HG03039 (cell line): ENCODE measurements at regions not wholly inside any gene's neighbourhood (a gene's known extent, or its start where the extent isn't known, plus 50 kb on each side); places are given as distances from the start of the nearest gene placed in this dataset.

Experiments used
- ATAC-seq: cut with Tn5 transposase; IDR thresholded peaks from one replicate; pipeline ENCODE4 v1.9.1; 2021; ENCODE audit warnings: mild to moderate bottlenecking, moderate library complexity; ENCODE audit not compliant: unreplicated experiment

DNA sequence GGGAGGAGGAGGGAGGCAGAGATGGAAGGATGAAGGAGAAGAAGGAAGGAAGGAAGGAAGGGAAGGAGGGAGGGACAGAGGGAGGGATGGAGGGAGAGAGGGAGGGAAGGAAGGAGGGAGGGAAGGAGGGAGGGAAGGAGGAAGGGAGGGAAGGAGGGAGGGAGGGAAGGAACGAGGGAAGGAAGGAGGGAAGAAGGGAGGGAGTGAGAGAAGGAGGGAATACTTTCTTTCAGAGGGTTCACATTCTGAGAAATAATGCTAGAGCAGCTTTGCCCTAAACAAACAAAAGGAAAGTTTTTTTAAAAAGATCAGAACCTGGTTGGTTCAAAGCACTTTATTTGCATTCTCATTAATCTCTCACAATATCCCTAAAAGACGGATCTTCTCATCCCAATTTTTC lies 96.1 kb upstream of the NXT1 start:
- ATAC-seq, result no peak

- no peak for ATAC-seq
Measured at GRCh38 chr20:23254034-23254433, 96.6 kb upstream of the NXT1 start.

- no peak for ATAC-seq
Measured at GRCh38 chr20:23253524-23253923, 97.1 kb upstream of the NXT1 start.

- ATAC-seq, result no peak
Measured at GRCh38 chr20:23251779-23252178, 98.8 kb upstream of the NXT1 start.

DNA sequence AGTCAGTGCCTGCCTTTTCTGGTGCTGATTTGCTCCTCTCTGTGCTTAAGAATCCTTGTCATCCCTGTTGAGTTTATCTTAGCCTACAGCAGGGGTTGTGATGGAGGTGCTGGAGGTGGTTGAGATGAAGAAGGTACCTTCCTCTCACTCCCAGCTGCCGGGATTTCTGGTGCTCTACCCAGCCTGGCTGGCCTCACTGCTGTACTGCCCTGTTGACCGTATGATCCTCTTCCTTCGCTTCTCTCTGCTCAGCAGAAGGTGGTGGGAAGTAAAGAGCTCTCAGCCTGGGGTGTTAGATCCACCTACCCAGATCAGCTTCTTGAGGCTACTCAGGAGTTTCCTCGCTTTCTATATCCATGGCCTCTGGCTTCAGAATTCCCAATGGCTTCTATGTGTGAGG lies 101.0 kb upstream of the NXT1 start:
- no peak for ATAC-seq

DNA sequence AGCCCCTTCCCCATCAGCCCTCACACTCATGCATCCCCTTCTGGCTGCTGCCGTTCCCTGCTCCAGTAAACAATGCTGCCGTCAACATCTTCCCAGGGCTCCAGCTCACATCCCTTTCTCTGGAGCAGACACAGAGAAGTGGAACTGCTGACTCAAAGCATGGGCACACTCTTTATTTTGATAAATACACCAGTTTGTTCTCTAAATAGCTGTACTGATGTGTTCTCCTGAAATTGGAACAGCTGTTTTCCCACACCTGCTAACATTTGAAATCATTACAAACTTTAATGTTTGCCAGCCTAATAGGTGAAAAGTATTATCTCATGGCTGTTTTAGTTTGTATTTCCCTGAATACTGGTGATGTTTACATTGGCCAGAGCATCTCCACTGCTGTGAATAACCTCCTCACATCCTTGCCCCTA lies 102.1 kb upstream of the NXT1 start:
- ATAC-seq, result no peak

DNA sequence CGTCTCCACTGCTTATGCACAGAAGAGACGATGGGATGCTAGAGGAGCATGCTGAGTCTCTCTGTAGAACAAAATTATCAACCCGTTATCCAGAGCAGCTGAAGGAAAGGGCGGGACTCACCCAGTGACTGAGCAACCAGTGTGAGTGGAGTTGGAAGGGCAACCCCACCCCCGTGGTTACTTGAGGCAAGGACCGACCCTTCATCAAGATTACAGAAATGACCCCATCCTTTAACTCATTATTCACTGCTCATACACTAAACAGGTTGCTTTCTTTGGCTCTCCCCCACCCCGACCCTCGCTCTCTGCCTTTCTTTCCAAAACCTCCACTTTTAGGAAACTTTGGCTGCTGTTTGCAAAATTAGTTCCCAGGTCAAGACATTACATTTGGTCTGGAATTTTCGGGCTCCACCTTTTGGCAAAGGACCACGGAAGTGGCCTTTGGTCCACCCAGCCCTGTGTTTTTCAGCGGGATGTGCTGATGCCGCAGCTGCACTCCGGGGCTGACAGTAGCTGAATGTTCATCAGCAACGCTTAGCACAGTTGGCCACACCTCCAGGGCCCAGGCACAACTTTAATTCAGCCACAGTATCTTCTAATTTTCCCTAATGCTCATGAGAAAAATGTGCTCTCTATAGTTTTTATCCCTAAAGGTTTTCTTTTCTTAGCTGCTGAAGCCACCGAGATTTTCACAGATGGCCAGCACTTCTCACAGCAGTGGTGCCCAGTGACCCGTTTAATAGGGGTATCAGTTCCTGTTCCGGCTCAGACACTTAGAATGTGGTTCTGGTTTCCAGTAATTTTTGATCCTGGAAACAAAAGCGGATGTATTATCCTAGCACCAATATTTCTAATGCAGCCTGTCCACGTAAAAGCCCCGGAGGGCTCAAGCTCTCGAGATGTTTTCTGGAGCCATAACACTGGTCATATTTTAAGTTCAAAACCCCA lies 103.6 kb upstream of the NXT1 start:
- no peak for ATAC-seq

DNA sequence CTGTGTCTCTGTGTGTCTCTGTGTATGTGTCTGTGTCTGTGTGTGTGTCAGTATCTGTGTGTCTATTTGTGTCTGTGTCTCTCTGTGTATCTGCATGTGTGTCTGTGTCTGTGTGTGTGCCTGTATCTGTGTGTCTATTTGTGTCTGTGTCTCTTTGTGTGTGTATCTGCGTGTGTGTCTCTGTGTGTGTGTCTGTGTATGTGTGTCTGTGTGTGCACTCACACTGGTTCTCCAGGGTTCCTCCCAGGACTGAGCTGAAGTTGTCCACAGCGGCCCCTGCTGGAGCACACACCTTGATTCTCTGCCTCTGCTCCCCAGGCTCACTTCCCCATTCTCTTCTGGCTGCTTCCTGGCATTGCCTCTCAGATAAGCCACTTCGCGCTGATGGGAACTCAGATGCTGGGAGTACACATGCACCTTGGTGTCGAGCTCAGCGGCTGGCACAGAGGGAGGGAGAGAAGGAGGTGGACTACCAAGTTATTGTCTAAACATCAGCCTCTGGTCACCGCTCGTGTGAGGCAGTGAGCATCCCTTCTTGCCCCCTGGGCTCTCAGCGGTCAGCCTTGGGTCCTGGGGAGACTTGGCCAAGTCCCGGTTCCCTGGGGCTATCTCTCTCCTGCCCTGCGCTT lies 104.9 kb upstream of the NXT1 start:
- ATAC-seq, result peak; percentile 85

DNA sequence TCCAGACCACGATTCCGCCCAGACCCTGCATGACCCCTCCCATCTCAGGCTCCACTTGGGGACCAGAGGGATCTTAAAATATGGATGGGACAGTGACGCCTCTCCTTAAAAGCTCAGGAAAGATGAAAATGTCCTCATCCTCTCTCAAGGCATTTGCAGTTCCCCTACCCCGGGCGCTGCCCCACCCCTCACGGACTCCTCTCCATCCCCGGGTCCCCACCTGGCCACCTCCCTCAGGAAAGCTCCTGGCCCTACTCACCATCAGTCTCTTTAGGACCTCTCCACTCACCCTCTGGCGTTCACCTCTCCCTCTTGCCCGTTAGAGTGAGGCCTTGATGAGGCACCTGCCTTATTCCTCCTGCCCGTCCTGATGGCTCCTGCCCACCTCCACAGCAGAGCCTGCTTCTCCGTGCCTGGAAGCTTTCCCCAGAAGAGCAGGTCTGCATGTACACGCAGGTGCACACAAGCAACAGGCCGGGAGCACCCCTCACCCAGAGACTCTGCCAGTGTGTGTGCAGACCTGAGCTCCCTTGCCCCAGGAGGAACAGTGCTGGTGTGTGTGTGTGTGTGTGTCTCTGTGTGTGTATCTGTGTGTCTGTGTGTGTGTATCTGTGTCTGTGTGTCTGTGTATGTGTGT lies 105.6 kb upstream of the NXT1 start:
- ATAC-seq, result no peak

DNA sequence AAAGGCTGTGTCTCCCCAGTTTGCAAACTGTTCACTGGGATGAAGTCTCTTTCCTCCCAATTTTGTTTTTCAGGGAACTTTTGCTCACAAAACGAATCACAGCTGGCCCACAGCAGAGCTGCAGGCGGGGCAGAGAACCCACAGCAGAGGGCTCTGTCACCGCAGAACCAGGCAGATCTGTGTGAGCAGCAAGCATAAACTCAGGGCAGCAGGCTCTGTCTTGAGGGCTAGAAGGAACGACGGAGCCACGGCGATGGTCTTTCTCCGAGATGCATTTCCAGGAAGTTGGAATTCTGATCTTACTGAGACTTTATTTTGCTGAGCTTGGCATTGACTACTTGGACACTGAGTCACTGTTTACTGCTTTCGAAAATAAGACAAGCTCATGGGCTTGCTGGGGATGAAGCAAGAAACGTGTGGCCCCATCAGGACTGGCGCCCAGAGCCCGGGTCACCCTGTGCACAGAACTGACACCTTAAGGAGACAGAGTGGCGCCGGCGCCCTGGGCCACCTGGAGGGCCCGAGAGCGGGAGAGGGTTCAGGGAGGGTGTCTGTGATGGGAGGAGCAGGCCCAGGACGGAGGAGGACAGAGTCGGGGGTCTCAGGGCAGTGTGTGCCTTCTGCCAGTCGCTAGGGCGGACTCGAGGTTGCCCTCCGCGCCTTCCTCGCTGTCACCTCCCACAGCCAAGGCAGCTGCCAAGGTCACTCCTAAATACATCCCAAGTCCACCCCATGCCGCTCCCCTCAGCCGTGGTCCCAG lies 106.3 kb upstream of the NXT1 start:
- no peak for ATAC-seq

GRCh38 chr20:23243791-23244155 lies 106.8 kb upstream of the NXT1 start:
- no peak for ATAC-seq

- ATAC-seq, result no peak
Measured at GRCh38 chr20:23242556-23243180, 107.9 kb upstream of the NXT1 start.

GRCh38 chr20:23242104-23242503 lies 108.5 kb upstream of the NXT1 start:
- ATAC-seq, result no peak

DNA sequence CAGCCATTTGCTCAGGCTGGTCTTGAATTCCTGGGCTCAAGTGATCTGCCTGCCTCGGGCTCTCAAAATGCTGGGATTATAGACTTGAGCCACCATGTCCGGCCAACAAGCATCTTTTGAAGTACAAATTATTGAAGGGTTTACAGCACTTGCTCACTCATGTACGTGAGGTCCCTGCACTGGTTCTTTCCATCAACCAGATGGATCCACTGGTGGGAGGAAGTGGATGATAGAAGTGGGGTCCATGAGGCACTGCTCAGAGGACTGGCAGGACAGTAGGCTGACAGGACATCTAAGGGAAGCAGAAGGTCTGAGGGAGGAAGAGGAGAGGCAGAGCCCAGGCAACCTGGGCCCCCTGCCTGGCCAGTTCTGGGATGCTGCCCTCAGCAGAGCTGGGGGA lies 109.2 kb upstream of the NXT1 start:
- ATAC-seq, result no peak

GRCh38 chr20:23240519-23240918 lies 110.1 kb upstream of the NXT1 start:
- ATAC-seq, result no peak

DNA sequence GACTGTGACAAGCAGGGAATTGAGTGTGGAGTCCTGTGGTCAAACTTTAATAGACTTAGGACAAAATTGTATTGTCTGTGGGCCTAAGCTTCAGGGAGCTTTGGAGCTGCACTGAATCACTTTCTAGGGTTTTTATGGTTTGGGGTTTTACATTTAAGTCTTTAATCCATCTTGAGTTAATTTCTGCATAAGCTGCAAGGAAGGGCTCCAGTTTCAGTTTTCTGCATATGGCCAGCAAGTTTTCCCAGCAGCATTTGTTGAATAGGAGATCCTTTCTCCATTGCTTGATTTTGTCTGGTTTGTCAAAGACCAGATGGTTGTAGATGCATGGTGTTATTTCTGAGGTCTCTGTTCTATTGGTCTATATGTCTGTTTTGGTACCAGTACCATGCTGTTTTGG lies 113.4 kb upstream of the NXT1 start:
- ATAC-seq, result no peak

- ATAC-seq, result no peak
Measured at GRCh38 chr20:23235173-23236027, 115.2 kb upstream of the NXT1 start.

- ATAC-seq, result no peak
Measured at GRCh38 chr20:23234311-23235078, 116.1 kb upstream of the NXT1 start.

- no peak for ATAC-seq
Measured at GRCh38 chr20:23233341-23233740, 117.2 kb upstream of the NXT1 start.
